Liver (tissue), 3 donors: ENCODE measurements at regions not wholly inside any gene's neighbourhood (a gene's known extent, or its start where the extent isn't known, plus 50 kb on each side); places are given as distances from the start of the nearest gene placed in this dataset.

Source experiments
- ATF3 ChIP-seq: IDR thresholded peaks from 2 replicates; pipeline ENCODE4 v1.6.1; 2016; ENCODE audit warnings: antibody characterized with exemption
- CTCF ChIP-seq: fragments of 150-350 bp; IDR thresholded peaks from 2 replicates; pipeline ENCODE4 v1.5.1; 2017; ENCODE audit warnings: improper control_type of control experiment, low read depth, low read length; ENCODE audit not compliant: missing input control
- EGR1 ChIP-seq, 2 donors: IDR thresholded peaks; 2 replicates each; pipeline ENCODE4 v1.6.1; 2016 to 2018; ENCODE audit warnings: antibody characterized with exemption in 2 of 2, low read depth in 2 of 2
- FOXA1 ChIP-seq: IDR thresholded peaks from 2 replicates; pipeline ENCODE4 v1.6.1; 2016; ENCODE audit warnings: antibody characterized with exemption
- GABPA ChIP-seq, 2 donors: IDR thresholded peaks in 1 of 2; conservative IDR thresholded peaks in 1 of 2; 2 replicates each; pipeline ENCODE4 v1.6.1; 2016; ENCODE audit warnings: antibody characterized with exemption in 2 of 2, mild to moderate bottlenecking in 1 of 2, moderate library complexity in 1 of 2
- JUND ChIP-seq, 2 donors: IDR thresholded peaks; 2 replicates each; pipeline ENCODE4 v1.6.1; 2016; ENCODE audit warnings: antibody characterized with exemption in 2 of 2
- MAX ChIP-seq: IDR thresholded peaks from 2 replicates; pipeline ENCODE4 v1.6.1; 2016; ENCODE audit warnings: antibody characterized with exemption
- RAD21 ChIP-seq, 2 donors: IDR thresholded peaks; 2 replicates each; pipeline ENCODE4 v1.6.1; 2016; ENCODE audit warnings: antibody characterized with exemption in 2 of 2, mild to moderate bottlenecking in 2 of 2
- REST ChIP-seq: IDR thresholded peaks from 2 replicates; pipeline ENCODE4 v1.6.1; 2016; ENCODE audit warnings: antibody characterized with exemption, mild to moderate bottlenecking
- RXRA ChIP-seq, 2 donors: IDR thresholded peaks; 2 replicates each; pipeline ENCODE4 v1.6.1; 2017 to 2018; ENCODE audit warnings: antibody characterized with exemption in 2 of 2, mild to moderate bottlenecking in 1 of 2
- SP1 ChIP-seq: IDR thresholded peaks from 2 replicates; pipeline ENCODE4 v1.6.1; 2018; ENCODE audit warnings: antibody characterized with exemption, mild to moderate bottlenecking
- YY1 ChIP-seq: IDR thresholded peaks from 2 replicates; pipeline ENCODE4 v1.6.1; 2016; ENCODE audit warnings: antibody characterized with exemption, mild to moderate bottlenecking
- ZBTB33 ChIP-seq: IDR thresholded peaks from 2 replicates; pipeline ENCODE4 v1.6.1; 2016; ENCODE audit warnings: antibody characterized with exemption
- donor health status: healthy.
- donor health status: healthy.

- peak; percentile 65 for TF ChIP-seq CTCF
- no peak for TF ChIP-seq EGR1 (IDR thresholded peaks at IDR 0.05; ENCODE audit: low read depth in 2 of 2)
- no peak for TF ChIP-seq ZBTB33
- TF ChIP-seq FOXA1, result no peak
- TF ChIP-seq YY1, result no peak
- peak; percentile 78 to 84 for TF ChIP-seq RAD21 (IDR thresholded peaks at IDR 0.05)
- no peak for TF ChIP-seq REST
- no peak for TF ChIP-seq RXRA (IDR thresholded peaks at IDR 0.05)
- TF ChIP-seq GABPA (IDR thresholded peaks at IDR 0.05 in 1 of 2, conservative IDR thresholded peaks at IDR 0.05 in 1 of 2), result no peak
- TF ChIP-seq JUND (IDR thresholded peaks at IDR 0.05), result no peak
- no peak for TF ChIP-seq MAX
- TF ChIP-seq SP1, result no peak
- no peak for TF ChIP-seq ATF3
These were observed 229.4 kb downstream of the DMAC1 start for GRCh38 chr9:7570107-7570720.
